ENCODE measurements at regions not wholly inside any gene's neighbourhood (a gene's known extent, or its start where the extent isn't known, plus 50 kb on each side); places are given as distances from the start of the nearest gene placed in this dataset.

- no peak overlapping the region for H4K91ac ChIP-seq (ENCODE audit: insufficient read depth, low read depth, low read length)
- no peak overlapping the region for H2BK20ac ChIP-seq (ENCODE audit: low read depth, low read length)
- POLR2A ChIA-PET (ENCODE audit: unreplicated experiment) = no interaction called here
- H2AK5ac ChIP-seq (ENCODE audit: low read depth, low read length) = no peak overlapping the region
- intact Hi-C loops (cut with micrococcal nuclease) (no loop called here), dilution Hi-C loops (cut with HindIII; ENCODE audit: low sequenced_read_pairs, unreplicated experiment) (no loop called here), in situ Hi-C loops (cut with MboI; ENCODE audit: low sequenced_read_pairs) (no loop called here)
- H3K27me3 ChIP-seq (ENCODE audit: control insufficient read depth, insufficient read depth, low read length) = no peaks in the 10 kb centered on the region
- no peak overlapping the region for H3K27ac ChIP-seq (ENCODE audit: insufficient read depth, low read length)
- H4K5ac ChIP-seq (ENCODE audit: low read depth, low read length) = no peak overlapping the region
- H2BK5ac ChIP-seq (ENCODE audit: low read depth, low read length, poor library complexity, severe bottlenecking) = no peak overlapping the region
- no peak overlapping the region for H3K4me3 ChIP-seq (ENCODE audit: insufficient read depth, low read depth, low read length)
- no peak overlapping the region for H3K9ac ChIP-seq (ENCODE audit: low read depth, low read length)
- no CpG with 5 or more reads among the region's 3 CpGs for WGBS, 2 experiments (ENCODE audit: extremely low coverage in 2 of 2, insufficient read length in 1 of 2)
- CTCF ChIA-PET = no interaction called here
- no peak overlapping the region for H4K8ac ChIP-seq (ENCODE audit: low read depth in 2 of 2, low read length in 2 of 2)
- H3K4me2 ChIP-seq (ENCODE audit: low read depth, low read length) = no peak overlapping the region
- H2AK9ac ChIP-seq (replicated peaks; ENCODE audit: low read depth, low read length, poor library complexity) = no peak overlapping the region
- no peak overlapping the region for H2BK15ac ChIP-seq (ENCODE audit: low read depth, low read length)
- no peaks in the 10 kb centered on the region for H3K9me3 ChIP-seq (ENCODE audit: control insufficient read depth, insufficient read depth, low read length)
- TF ChIP-seq MXI1 (IDR thresholded peaks at IDR 0.05; ENCODE audit: borderline replicate concordance, low read depth, low read length) (no peak), CEBPB (IDR thresholded peaks at IDR 0.05; ENCODE audit: low read depth, low read length) (no peak), MAFK (IDR thresholded peaks at IDR 0.05; ENCODE audit: low read depth, low read length) (no peak), RCOR1 (IDR thresholded peaks at IDR 0.05; ENCODE audit: insufficient replicate concordance, low read length) (no peak), CTCF (conservative IDR thresholded peaks at IDR 0.05; ENCODE audit: low read depth, low read length) (no peak), POLR2A (IDR thresholded peaks at IDR 0.05; ENCODE audit: low read depth, low read length) (no peak), SMC3 (IDR thresholded peaks at IDR 0.05; ENCODE audit: low read depth, low read length) (no peak), MAZ (IDR thresholded peaks at IDR 0.05; ENCODE audit: borderline replicate concordance, low read depth, low read length) (no peak), RAD21 (IDR thresholded peaks at IDR 0.05; ENCODE audit: low read length) (no peak), CHD1 (IDR thresholded peaks at IDR 0.05; ENCODE audit: low read depth, low read length) (no peak)
- H3K23ac ChIP-seq (ENCODE audit: low read depth, low read length) = no peak overlapping the region
- H3K18ac ChIP-seq (ENCODE audit: low read depth, low read length) = no peak overlapping the region
- H3K4ac ChIP-seq (ENCODE audit: low read depth, low read length) = no peak overlapping the region
- H3K79me1 ChIP-seq (ENCODE audit: low read depth in 1 of 2, low read length in 2 of 2) = no peaks in the 10 kb centered on the region
- H3K56ac ChIP-seq (ENCODE audit: extremely low read depth, insufficient read depth, low read length) = no peak overlapping the region
- H3K36me3 ChIP-seq (ENCODE audit: control insufficient read depth, insufficient read depth, low read length) = no peaks in the 10 kb centered on the region
- no peaks in the 10 kb centered on the region for H3K9me1 ChIP-seq (ENCODE audit: insufficient read depth, low read length)
- BruUV-seq (replicated peaks) = no TSS peak
- no peak overlapping the region for H2BK120ac ChIP-seq (ENCODE audit: low read depth, low read length)
- H2AFZ ChIP-seq (replicated peaks; ENCODE audit: low read length, poor library complexity) = no peak overlapping the region
- ATAC-seq (ENCODE audit: low read depth) (no peak), DNase-seq (no peak)
- no peak overlapping the region for H3K14ac ChIP-seq (replicated peaks; ENCODE audit: low read depth, low read length)
- H3K4me1 ChIP-seq (ENCODE audit: control insufficient read depth, insufficient read depth, low read length) = no peaks in the 10 kb centered on the region
- no peaks in the 10 kb centered on the region for H4K20me1 ChIP-seq (ENCODE audit: insufficient read depth, low read length)
These were observed 427.7 kb downstream of the CDH2 start for GRCh38 chr18:27749194-27749593.
